HG03060 (cell line): ENCODE measurements at regions not wholly inside any gene's neighbourhood (a gene's known extent, or its start where the extent isn't known, plus 50 kb on each side); places are given as distances from the start of the nearest gene placed in this dataset.
"Not testable (repeated sequence)": the region's sequence is repeated elsewhere in the genome, so short reads cannot be mapped to it uniquely, and the experiment has no call there.

Experiments used
- ATAC-seq: cut with Tn5 transposase; IDR thresholded peaks from one replicate; pipeline ENCODE4 v1.9.1; 2021; ENCODE audit warnings: low read depth, moderate number of reproducible peaks; ENCODE audit not compliant: unreplicated experiment

DNA sequence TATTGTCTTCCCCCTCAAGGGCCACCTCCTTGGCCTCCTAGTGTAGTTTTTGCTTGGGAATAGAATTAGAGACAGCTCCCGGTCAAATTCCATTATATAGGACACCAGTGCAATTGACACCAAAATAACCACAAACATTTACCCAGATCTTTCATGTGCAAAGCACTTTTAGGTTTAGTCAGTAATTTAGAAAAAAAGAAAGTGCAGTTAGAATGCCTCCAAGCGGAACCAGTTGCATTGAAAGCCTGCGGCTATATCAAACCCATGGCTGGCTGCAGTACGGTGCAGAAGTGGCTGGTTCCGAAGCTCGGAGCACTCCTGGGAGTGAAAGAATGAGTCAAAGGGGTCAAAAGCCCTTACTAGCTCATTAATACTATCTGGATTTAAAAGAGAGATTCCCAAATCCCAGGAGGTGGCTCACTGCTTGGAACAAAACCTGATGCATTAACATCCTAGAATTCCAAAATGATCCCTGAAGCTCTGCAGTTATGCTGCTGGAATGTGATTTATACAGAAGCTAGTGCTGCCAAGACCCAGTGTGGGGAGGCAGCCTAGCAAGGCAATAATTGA is 432.2 kb upstream of the KLHL29 start:
- no peak for ATAC-seq

DNA sequence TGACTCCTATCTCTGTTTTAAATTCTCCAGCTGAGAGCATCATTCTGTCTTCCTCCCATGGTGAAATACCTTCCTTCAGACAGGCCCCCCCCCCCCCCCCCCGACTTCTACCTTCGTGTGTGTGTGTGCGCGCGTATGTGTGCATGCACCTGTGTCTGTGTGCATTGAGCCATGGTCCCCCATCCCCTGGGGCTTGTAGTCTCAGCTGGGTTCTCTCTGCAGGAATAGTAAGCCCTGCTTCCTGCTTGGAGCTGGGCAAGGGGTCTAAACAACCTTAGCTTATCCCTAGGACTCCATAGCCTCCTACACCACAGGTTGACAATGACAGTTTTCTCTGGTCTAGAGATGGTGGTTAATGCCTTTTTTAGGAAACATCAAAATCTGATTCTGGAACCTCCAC is 427.5 kb upstream of the KLHL29 start:
- no peak for ATAC-seq

DNA sequence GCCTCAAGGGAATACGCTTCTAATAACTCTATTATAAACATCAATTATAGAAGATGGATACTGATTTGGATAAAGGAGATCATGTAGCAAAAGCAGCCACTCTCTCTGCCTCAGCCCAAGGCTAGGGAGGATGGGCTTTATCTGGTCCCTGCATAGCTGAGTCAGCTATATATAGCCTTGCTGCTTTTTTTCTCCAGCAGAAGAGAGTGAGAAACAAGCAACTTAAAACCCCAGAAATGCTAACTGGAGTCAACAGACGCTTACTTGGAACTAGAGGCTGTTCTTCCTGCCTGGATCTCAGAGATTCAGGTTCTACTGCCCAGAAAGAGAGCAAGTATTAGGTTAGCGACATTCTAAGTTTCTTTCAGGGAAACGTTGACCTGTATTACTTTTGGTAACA is 426.7 kb upstream of the KLHL29 start:
- no peak for ATAC-seq

DNA sequence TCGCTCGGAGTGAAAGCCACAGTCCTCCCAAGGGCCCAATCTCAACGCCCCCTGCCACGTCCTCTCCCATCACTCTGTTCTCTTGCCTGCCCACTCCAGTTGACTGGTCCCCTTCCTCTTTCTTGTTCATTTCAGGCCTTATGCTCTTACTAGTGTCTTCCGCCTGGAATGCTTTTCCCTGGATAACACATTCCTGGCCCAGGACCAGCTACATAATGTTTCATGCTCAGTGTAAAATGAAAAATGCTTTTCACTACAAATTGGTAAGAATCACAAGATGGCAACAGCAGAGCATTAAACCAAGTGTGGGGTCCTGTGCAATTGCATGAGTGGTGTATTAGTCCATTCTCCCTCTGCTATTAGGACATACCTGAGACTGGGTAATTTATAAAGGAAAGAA is 417.2 kb upstream of the KLHL29 start:
- ATAC-seq, result no peak

DNA sequence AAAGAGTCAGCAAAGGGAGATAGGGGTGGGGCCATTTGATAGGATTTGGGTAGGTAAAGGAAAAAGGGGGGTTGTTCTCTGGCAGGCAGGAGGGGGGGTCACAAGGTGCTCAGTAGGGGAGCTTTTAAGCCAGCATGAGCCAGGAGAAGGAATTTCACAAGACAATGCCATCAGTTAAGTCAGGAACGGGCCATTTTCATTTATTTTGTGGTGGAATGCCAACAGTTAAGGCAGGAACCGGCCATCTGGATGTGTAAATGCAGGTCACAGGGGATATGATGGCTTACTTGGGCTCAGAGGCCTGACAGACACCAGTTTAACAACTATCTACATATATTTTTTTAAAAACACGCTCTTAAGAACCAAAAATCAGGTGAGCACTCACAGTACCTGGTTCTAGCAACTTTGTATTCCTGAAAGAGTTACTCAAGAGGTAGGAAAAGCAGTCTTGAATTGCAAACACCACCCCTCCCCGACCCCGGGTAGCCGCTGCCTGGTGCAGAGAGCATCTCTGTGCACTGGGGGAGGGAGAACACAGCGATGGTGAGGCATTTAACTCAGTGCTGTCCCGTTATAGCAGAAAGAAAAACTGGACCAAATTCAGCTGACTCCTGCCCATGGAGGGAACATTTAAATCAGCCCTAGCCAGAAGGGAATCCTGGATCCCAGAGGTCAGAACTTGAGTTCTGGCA is 414.5 kb upstream of the KLHL29 start:
- ATAC-seq, result no peak

DNA sequence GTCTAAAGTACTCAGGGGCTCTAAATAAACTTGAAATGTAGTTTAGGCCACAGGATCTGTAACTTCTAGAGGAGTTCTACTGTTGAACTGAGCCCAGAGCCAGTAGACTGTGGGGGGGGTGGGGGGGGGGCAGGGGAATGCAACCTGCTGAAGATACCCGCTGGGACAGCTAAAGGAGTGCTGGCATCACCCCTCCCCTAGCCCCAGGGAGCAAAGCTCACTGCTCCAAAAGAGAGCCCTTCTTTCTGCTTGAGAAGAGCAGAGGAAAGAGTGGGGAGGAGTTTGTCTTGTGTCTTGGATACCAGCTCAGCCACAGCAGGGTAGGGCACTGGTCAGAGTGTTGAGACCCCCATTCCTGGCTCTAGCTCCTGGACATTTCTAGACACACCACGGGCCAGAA is 414.0 kb upstream of the KLHL29 start:
- ATAC-seq, result no peak

DNA sequence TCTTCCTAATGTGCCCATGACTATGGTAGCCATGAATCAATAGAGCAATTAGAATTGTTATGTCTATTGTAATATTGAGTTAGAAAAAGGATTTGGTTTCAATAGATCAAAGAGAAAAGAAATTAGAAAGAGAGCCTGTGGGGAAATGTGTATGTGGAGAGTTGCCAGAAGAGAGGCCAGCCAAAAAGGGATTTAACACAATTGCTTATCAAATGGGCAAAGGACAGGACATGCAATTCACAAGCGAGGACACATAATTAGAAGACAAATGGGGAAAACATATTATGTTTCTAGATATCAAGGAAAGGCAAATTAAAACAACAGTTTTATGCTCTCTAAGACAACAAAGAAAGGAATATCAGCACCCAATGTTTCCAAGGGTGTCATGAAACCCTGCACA is 403.2 kb upstream of the KLHL29 start:
- ATAC-seq, result no peak

DNA sequence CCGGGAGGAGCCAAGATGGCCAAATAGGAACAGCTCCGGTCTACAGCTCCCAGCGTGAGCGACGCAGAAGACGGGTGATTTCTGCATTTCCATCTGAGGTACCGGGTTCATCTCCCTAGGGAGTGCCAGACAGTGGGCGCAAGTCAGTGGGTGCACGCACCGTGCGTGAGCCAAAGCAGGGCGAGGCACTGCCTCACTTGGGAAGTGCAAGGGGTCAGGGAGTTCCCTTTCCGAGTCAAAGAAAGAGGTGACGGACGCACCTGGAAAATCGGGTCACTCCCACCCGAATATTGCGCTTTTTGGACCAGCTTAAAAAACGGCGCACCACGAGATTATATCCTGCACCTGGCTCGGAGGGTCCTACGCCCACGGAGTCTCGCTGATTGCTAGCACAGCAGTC is 400.8 kb upstream of the KLHL29 start:
- not testable (repeated sequence) for ATAC-seq

DNA sequence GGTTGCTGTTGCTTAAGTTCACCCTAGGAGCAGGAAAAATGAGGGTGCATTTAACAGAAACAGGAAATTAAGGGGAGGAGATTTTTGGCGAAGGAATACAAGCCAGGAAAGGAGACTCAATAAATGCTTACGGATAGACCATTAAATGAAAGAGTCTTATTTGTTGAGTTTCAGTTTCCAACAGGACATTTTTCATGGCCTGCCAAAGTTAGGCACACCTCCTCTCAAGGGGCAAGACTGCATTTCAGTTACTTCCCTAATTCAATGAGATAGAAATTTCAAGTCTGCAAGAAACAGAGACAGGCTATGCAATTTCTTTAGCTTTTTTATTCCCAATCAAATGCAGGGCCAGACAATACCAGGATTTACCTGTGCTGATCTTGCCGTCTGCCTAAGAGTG is 394.7 kb upstream of the KLHL29 start:
- no peak for ATAC-seq

DNA sequence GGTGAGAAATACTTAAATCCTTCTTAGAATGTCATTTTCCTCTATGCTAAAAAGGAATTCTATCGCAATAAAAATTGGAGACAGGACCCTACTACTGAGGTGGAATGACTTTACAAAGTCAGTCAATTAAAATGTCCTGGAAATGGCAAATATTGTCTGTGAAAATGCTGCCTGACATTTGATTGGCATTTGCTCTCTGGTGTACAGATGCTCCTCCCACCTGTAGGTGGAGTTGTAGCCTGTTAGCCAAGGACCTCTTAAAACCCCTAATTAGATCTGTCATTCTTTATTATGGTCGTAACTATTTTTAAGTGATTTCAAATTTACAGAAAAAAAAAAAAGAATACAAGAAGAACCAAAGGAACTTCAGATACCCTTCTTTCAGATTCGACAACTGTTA is 393.1 kb upstream of the KLHL29 start:
- no peak for ATAC-seq

DNA sequence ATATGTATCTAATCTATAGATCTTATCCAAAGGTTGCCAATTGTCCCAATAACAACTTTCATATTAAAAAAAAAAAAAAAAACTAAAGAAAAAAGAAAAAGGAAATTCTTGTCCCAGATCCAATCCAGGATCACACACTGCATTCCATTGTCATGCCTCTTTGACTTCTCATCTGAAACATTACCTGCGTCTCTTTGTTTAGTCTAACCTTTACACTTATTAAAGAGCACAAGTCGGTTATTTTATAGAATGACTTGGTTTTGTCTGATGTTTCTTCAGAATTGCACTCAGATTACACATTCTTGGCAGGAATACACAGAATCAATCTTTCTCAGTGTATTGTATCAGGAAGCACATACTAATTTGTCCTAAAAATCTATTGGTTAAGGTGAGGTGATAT is 392.5 kb upstream of the KLHL29 start:
- no peak for ATAC-seq

DNA sequence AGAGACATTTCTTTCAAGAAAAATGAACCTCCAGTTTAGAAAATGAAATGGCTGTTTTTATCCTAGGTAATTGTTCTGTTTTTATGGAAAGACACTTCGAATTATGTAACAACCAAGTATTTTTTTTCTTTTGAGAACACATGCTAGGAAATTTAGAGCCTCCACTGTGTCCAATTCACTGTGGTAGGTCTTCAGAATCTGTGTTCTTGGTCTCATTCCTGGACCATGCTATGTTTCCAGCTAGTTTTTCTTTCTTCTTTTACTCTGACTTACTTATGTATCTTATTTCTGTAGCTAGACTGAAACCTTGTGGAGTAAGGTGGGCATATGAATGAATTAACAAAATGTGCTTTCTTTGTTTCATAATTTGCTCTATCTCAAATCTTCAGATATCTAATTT is 391.7 kb upstream of the KLHL29 start:
- no peak for ATAC-seq

DNA sequence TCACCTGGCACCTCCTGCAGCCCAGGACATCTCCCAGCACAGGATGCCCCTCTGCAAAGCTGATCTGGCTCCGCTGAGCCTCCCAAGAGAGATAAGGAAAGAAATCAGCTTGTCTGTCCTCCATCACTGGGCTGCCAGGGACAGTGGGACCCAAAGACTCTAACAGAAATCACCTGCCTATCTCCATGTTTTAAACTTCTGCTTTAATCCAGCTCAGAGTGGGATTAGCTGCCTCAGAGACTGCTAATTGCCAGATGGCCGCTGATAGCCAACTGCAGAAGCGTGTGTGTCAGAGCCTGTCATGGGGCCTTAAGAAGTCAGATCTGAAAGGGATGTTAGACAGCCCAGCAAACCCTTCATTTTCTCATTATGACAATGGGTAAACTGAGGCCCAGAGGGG is 389.4 kb upstream of the KLHL29 start:
- no peak for ATAC-seq

DNA sequence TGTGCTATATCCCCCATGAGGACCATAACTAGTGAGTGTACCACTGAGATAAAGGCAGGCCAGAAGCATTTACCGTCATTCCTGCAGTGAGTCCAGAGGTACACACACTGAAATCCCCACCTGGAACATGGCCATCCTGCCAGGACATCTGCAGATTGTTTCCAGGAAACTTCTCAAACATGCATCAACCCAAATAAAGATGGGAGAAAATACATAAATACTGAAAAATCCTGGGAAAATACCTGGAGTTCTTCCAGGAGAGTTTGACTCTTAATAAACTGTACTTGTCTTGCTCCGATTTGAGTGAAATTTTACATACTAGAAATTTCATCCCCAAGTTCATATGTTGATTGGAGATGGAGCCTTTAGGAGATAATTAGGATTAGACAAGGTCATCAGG is 388.1 kb upstream of the KLHL29 start:
- no peak for ATAC-seq

DNA sequence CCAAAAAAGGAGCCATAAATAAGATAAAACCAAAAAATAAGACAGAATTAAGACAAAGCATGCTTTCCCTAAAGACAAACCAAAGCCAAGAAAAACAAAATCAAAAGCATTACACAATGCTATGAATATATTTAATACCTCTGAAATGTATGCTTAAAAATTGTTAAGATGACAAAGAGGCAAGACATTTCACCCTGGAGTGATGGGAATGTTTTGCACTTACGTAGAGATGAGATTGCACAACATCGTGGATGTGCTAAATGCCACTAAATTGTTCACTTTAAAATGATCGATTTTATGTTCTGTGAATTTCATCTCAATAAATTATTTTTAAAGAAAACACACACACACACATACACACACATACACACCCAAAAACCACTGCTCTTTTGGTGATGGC is 386.6 kb upstream of the KLHL29 start:
- no peak for ATAC-seq

DNA sequence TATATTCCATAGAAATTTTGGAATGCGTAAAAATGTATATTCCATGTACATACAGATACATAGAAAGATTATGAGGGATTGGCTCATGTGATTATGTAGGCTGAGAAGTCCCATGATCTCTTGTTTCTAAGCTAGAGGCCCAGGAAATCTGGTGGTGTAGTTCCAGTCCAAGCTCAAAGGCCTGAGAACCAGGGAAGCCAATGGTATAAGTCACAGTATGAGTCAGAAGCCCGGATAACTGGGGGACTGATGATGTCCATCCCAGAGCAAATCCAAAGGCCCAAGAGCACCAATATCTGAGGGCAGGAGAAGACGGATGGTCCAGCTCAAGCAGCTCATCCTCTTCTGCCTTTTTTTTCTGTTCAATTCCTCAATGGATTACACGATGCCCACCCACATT is 385.0 kb upstream of the KLHL29 start:
- no peak for ATAC-seq

DNA sequence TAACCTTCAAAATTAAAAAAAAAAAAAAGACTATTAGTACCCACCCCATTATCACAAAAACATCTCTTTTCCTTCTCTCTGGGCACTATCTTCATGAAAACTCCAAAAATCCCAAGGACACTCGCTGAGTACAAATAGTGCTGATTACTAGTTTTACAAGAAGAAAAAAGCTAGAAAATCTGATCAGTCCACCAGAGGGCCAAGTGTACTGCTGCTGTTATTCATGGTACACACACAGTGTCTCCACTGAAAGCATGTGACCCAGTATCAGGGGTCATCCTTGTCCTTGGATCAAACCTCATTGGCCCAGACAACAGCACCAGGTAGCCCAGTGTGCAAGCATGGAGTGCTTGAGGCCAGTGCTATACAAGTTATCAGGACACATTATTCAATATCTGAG is 382.7 kb upstream of the KLHL29 start:
- ATAC-seq, result no peak

DNA sequence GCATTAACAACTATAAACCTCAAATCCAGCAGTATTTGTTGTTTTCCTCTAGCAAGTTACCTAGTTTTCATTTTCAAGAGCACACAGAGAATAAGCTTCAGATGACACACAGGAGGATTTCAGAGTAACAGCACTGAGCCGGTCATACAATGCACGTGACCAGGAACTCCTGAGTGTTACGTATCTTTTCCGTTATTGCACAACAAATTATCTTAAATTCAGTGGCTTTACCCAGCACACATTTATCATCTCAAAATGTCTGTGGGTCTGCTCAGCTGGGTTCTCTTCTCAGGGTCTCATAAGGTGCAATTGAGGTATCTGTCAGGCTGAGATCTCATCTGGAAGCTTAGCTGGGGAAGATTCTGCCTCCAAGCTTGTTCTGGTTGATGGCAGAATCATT is 379.5 kb upstream of the KLHL29 start:
- no peak for ATAC-seq

DNA sequence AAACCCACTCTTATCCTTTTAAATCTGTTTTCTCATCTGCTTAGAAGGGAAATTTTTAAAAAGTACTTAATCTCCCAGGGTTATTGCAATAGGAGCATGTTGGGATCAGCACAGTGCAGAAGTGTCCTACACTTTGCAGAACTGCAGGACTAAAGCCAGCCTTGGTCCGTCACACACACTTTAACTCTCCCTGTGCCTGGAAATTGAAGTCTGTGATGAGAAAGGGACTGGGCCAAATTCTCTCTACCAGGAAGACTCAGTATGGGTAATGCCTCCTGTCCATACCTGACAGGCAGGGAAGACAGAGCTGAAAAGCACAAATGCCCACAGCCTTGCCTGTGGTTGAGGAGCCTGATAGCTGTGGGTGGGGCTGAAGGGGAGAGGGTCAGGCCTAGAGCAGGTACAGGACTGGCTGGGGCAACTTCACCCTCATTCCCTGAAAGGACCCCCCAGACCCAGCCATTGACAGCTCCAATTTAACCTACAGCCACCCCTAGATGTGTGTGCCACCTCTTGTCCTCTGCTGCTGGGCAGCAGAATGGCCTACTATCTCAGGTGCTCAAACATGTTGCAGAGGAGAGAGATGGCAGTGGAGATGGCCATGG is 377.2 kb upstream of the KLHL29 start:
- no peak for ATAC-seq

DNA sequence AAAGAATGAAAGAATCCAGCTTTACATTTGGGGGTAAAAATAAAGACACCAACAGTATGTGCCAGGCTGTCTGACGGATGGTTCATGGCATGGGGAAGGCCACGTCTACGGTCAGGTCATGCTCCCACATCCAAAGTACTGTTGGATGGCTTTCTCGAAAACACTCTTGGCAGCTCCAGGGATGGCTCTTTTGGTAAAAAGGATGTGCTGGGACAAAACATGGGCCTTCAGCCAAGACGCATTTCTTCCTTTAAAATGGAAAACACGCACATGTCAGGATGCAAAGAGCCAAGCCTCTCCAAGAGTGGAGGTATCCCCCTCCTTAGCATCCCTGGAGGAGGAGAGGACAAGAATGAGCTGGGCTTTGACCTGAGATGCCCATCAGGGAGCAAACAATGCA is 376.5 kb upstream of the KLHL29 start:
- ATAC-seq, result no peak

DNA sequence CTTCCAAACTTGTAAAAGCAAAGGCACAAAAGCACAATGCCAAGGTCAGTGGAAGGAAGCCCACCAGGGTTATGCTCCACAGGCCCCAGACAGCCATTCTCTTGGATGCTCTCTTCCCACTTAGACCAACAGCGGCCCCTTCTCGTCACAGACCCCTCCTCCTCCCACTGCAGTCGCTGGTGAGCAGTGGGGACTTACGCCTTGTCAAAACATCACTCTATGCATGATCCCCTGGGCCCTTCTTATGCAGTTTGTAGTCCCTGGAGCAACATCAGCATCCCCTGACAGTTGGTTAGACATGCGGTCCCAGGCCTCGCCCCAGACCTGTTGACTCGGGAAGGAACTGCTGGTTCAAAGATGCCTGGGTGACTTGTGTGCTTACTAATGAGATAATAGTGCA is 376.0 kb upstream of the KLHL29 start:
- ATAC-seq, result no peak

DNA sequence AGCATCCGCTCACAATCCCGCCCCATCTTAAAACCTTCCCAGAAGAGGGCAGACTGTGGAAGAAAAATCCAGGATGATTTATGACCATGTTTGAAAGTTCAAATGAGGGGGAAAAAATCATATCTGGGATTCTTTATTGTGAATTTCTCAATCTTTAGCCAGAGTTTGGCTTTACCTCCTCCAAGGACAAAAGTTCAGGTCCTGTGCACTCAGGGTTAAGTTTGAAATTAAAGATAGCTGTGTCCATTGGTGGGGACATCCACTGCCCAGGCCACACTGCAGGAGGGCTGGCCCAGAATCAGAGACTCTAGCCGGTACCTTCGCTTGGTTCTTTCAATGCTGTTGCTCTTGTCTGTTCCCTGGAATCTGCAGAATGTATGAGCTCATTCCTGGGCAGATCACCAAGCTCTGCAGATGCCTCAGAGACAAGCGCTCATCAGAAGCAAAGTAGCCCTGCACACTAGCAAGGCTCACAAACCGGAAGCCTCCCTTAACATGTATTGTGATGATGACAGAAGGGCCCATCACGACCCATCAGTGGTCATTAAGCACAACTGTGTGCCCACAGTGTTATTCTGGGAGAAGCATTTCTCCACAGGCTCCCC is 375.3 kb upstream of the KLHL29 start:
- no peak for ATAC-seq
